Glomerular endothelial cell (primary cell): ENCODE measurements at regions not wholly inside any gene's neighbourhood (a gene's known extent, or its start where the extent isn't known, plus 50 kb on each side); places are given as distances from the start of the nearest gene placed in this dataset.

ENCODE experiments used
- DNase-seq: peaks from one replicate; pipeline ENCODE4 v3.0.0-alpha.2; 2011; ENCODE audit warnings: low read depth, low spot score; ENCODE audit errors: extremely low read depth

DNA sequence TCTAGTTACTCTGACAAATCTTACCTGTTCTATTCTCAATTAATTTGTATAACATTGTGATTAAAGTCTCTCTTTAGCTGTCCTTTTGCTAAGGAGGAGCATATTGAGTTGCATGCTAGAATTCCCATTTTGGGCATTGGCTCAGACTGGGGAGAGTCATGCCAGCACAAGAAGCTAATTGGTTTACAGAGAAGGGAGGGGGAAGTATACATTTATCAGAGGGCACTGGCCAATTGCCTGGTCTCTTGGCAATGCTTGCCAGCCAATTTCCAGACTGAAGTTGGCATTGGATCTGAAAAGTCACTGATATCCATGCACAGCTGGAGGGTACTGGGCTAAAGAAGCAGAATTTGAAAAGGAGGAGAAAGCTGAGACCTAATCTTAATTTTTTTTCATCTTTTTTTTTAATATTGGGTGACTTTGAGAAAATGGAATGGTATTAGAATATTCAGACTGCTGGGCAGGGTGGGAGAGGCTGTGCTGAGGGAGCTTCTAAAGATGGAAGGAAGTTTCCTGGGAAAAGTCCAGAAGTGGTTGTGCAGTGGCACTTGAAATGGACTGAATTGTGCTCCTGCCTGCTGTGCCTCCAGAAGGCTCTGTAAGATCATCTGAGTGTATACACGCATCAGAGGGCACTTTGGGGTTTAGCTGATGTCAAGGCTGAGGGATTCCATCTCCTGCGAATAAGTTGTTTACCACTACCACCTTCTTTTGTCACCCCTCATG, 365.2 kb upstream of the DPH6 start:
- no peak for DNase-seq

DNA sequence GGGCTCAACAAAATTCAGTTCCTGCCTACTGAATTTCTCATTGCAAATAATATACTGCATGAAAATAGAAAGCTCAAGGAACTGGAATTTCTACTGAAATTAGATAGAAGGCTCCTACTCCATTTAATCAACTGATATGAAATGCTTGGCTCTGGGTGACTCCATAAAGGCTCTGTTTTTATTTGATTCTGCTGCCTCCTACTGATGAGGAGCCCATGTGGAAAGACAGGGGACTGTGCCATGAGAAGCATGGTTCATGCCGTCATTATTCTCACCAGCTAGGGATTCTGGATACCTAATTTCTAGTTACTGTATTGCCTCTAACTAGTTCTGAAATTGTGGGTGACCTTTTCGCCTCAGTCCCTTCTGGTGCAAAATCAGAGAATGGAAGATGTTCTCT, 366.2 kb upstream of the DPH6 start:
- DNase-seq = no peak

DNA sequence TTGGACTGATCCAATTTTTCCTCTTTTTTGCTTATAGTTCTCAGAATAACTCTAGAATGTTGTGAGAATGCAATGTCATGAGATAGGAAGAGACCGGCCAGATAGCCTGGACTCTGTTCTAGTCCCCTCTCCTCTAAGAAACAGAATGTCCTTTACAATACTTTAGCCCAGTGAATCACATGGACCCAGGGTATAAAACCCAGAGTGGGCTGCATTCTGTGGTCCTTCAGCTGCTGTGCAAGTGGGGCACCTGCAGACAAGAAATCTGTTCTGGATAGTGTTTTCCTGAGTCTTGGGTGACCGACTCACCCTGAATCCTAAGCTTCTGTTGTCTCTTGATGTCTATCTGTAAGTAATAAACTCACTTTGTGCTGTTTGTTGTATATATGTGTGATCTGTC, 368.6 kb upstream of the DPH6 start:
- DNase-seq = no peak

DNA sequence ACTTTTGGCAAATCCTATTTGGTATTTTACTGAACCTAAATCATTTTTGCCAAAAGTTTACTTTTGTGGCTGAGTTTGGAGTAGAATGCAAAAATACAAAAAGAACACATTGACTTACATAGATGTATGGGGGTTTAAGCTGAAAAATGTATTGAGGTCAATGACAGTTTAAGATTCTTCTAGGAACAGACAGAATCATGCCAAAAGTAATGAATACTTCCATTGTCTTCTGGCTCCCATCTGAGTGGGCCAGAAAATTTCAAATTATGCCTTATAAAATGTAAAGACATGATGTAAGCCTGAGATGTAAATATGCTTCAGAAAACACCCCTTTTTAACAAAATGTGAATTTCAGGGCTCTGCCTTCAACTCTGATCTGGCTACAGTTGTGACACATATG, 375.1 kb upstream of the DPH6 start:
- DNase-seq = no peak

DNA sequence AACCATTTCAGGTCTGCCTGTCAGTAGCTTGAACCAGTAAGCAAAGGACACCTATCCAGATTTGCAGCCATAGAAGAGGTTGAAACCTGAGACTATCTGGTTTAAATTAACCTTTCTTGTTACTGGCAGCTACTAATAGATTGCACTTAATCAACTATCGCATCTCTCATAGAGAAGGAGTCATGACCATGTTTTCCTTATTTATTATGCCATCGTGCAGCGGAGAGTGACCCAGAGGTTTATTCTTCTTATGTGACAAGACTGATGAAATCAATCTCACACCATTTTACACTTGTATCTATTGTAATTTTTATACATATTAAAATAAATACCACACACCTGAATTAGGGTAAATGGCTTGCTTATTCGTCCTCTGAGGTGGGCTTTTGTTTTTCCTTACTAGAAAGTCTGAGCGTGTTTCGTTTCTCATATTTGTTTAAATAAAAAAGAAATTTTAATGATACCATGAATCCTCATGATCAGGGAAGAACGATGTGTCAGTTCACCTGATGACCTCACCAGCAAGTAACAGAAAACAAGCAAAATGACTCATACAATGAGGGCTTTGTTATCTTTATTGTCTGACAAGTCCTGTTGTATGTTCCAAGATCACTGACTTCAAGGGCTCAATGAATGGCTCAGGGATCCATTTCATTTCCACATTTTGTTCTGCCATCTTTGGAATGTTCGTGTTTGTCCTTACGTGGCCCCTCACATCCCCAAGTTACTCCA, 379.5 kb upstream of the DPH6 start:
- DNase-seq = no peak

GRCh38 chr15:35926007-35926380, 380.0 kb upstream of the DPH6 start:
- no peak for DNase-seq

- no peak for DNase-seq
These were observed 382.9 kb upstream of the DPH6 start for GRCh38 chr15:35928847-35929246.

DNA sequence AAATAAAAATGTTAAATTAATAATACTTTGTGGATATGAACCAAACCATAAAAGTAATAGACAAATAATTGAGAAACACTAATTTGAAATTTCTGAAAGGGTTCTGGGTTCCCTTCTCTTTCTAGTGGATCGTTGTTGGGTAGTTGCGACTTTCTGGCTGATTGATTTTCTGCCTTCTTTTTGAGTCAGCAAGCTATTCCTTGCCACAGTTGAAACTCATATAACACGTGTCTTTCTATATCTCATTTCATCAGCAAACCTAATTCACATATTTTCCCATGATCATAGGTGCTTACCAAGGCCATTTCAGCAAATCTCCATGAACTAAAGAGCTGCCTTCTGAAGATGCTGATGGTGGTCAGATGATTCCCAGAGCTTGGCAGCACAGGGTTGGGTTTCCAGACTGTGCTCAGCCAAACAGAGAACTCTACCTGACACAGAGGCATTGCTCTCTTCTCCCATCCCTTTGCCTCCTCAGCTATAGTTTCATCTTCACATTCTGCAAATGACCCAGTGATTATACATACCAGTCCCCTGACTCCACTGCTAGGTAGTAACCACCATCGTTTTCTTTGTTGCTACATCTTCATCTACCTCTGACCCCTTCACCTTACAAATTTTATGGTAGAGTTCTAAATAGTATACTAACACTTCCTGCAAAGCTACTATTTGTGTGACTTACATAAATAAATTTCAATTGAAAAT, 383.9 kb upstream of the DPH6 start:
- no peak for DNase-seq

- DNase-seq = no peak
These were observed 385.9 kb upstream of the DPH6 start for GRCh38 chr15:35931799-35932341.

DNA sequence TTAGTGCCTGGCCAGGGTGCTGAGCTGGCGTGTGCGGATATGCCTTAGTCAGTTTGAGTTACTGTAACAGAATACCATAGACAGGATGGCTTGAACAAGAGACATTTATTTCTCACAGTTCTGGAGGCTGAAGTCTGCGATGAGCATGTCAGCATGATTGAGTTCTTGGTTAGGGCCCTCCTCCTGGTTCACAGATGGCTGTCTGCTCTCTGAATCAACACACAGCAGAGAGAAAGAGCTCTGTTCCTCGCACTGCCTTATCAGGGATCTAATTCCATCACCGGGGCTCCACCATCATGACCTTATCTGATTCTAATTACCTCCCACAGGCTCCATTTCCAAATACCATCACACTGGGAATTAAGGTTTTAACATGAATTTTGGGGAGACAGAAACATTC, 386.6 kb upstream of the DPH6 start:
- no peak for DNase-seq

DNA sequence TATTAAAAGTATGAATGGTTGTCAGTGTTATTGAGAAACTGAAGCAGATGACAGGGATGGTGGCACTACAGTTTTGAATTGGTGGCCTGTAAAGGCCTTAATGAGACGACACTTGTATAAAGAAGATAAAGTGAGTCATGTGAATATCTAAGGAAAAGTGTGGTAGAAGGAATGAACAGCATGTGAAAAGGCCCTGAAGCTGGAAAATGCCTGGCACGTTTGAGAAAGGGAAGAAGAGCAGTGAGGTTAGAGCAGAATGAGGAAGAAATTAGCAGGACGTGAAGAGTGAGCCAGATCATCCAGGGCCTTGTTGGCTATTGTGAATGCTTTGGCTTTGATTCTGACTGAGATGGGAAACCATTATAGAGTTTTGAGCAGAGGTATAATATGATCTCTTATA, 387.6 kb upstream of the DPH6 start:
- DNase-seq = no peak

GRCh38 chr15:35934383-35935049, 388.6 kb upstream of the DPH6 start:
- DNase-seq = no peak

GRCh38 chr15:35936284-35936683, 390.3 kb upstream of the DPH6 start:
- no peak for DNase-seq

- no peak for DNase-seq
These were observed 391.4 kb upstream of the DPH6 start for GRCh38 chr15:35937380-35937779.

DNA sequence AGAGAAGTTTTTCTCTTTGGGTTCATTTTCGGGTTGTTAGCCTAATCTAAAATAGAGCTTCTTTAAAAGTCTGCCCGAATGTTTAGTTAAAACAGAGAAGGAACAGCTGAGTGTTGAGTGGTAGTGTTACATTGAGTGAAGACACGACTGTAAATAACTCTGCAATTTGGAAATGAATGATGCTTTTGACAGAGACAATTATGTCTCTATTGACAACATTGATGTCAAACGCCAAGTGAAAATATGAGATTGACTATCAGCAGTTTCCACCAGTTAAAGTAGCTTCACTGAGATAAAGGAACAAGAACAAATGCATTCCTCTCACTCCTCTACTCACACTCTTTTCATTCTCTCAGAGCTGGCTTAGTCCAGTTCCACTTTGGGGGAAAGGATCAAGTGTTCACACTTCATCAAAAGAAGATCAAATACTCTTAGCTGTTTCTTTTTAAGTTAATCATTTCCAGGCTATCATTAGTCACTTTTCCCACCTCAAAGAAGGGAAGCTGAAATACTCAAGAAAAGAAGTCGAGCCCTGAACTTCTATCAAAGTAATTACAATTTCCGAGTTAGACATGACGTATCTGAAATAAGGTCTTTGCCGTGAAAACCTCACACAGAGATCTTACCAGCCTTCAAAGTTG, 399.1 kb upstream of the DPH6 start:
- no peak for DNase-seq

DNA sequence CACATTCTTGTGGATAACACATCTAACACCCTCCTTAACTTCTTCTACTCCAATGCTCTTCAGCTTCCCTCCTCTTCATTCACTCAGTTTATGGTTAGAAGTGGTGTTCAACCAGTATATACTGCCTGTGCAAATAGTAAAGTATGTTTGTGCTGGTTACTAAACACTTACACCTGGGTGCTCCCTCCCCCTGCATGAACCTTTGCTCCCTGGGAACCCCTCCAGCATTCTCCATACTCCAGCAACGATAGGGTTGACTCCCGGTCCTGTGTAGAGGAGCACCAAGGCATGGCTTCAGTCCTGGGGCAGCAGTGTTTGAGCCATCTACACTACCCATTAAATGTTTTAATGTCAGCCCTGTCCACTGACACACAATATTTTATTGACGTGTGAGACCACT, 407.5 kb upstream of the DPH6 start:
- DNase-seq = no peak

DNA sequence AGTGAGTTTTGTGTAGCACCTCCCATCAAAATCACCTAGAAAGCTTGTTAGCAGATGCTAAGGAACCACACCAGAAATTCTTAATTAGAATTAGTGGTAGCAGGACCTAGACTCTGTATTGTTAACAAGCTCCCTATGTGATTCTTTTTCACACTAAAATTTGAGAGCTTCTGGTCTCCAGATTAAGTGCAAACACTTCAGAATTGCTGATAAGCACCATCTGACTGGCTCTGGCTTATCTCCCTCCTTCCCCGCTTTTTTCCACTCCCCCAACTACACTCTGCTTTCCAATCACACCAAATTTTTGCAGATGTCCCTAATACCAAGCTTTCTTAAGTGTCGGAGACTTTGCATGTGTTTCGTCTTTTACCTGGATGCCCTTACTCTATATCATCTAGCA, 410.1 kb upstream of the DPH6 start:
- DNase-seq = no peak

DNA sequence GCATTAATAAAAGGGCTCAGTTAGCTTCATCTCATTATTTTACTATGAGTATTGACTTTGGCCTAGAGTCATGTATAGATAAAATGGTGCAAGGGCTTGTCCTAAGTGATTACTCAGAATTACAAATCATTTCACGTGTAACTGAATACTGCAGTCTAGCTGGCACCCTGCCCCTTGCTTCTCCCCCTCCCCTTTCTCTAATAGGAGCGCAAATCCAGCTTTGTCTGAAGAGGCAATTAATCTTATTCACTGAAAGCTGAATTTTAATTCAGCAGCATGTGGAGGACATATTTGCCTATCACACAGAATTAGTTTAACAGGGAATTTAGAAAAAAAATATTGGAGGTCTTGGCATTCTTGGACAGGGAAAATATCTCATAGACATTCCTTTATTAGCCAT, 412.1 kb upstream of the DPH6 start:
- no peak for DNase-seq

DNA sequence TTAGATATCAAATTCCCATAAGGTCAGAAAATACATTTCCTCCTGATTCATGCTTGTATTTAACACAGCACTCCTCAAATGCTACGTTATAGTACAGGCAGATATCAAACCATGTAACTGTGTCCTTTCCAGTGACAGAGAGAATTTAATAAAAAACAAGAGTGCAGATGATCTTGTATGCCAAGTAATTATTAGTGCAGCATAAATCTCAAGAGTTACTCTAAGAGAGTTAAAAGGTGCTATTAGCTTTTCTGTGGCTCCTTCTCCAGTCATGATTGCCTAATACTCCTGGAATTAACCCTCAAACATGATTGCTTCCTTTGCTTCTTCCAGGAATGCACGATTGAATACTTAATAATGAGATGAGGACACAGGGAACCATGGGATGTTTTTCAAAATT, 413.0 kb upstream of the DPH6 start:
- no peak for DNase-seq

DNA sequence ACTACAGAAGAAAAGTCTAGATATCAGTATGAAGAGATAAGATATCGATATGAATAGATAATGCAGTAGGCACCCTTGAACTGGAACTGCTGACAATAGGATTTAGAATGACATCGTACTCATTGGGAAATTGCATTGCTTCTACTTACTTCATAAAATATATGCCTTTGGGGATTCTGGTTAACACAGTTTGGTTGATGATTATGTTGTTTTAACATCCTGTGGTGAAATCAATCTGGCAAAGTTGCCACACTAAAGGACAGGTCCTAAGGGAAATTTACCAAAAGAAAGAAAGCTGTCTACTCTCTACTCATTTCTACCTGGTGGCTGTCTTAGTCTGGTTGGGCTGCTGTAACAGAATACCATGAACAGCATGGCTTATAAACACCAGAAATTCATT, 417.4 kb upstream of the DPH6 start:
- no peak for DNase-seq

DNA sequence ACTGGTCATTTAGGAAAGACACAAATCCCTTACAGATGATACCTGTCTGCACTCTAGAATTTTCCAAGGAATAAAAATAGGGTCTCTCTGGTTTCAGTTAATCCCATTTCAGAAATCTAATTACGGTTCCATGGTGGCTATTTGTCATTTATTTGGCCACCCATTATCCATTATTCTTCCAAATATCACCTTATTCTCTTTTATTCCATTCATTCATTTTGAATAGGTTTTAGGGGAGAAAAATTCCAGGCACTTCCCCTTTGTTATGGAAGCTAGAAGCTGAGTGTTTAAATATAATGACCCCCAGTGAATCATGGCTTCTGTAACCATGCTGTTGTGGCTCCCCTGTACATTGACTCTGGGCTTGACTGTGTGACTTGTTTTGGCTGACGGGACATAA, 420.8 kb upstream of the DPH6 start:
- DNase-seq = no peak
